Fibroblast of the aortic adventitia (primary cell): ENCODE measurements at regions not wholly inside any gene's neighbourhood (a gene's known extent, or its start where the extent isn't known, plus 50 kb on each side); places are given as distances from the start of the nearest gene placed in this dataset.

Source experiments
- DNase-seq: peaks from one replicate; pipeline ENCODE4 v3.0.0-alpha.2; 2010; ENCODE audit warnings: low read depth
- H3K4me3 ChIP-seq: 2 replicates; pipeline ENCODE4 v1.5.1; 2011; ENCODE audit warnings: low read depth, mild to moderate bottlenecking, control low read depth, low read length, moderate library complexity
- TF ChIP-seq, protein P1 (sequence below): IDR thresholded peaks from 2 replicates; pipeline ENCODE4 v1.5.1; 2011; ENCODE audit warnings: mild to moderate bottlenecking, low read length, control low read depth, inconsistent platforms; ENCODE audit not compliant: insufficient read depth

DNA sequence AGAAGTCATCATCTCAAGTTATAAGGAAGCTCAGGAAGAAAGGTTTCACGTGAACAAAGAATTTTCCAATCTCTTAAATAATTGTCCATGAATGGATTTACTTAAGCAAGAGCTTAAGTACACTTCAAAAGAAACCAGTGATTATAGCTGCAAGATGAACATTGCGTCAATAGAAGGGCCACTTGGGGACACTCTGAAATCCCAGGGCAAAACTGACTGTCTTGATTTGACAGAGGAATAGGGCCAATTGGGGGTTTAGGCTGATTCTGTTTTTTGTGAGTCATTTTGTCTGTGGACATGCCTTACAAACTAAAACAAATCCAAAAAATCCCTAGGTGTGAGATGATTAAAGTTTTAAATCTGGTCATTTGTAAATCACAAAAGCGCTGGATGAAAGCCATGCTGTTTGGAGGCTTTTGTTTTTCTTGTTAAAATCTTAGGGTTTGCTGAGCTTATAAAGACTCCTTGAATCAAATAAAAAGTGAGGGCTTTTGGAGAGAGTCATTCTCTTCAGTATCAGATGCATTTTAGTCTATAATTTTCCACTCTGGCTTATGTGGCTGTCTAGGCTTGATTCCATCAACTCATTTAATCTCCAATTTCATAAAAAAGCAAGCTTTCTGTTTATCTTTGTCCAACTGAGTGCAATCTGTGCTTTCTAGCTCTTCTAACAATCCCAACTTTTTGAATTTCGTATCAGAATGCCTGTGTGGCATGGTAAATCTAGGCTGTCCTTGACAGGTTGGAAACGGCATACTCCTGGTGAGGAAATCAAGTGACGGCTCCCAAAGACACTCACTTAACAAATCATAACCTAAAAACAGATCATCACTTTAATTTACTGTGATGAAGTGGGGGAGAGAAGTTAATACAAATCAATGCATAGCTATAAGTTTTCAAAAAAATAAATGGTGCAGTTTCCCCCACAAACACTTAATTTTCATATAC is 98.2 kb upstream of the SOX9 start:
- TF ChIP-seq, protein P1, sequence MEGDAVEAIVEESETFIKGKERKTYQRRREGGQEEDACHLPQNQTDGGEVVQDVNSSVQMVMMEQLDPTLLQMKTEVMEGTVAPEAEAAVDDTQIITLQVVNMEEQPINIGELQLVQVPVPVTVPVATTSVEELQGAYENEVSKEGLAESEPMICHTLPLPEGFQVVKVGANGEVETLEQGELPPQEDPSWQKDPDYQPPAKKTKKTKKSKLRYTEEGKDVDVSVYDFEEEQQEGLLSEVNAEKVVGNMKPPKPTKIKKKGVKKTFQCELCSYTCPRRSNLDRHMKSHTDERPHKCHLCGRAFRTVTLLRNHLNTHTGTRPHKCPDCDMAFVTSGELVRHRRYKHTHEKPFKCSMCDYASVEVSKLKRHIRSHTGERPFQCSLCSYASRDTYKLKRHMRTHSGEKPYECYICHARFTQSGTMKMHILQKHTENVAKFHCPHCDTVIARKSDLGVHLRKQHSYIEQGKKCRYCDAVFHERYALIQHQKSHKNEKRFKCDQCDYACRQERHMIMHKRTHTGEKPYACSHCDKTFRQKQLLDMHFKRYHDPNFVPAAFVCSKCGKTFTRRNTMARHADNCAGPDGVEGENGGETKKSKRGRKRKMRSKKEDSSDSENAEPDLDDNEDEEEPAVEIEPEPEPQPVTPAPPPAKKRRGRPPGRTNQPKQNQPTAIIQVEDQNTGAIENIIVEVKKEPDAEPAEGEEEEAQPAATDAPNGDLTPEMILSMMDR: no peak
- no peak overlapping the region for H3K4me3 ChIP-seq
- no peak for DNase-seq

DNA sequence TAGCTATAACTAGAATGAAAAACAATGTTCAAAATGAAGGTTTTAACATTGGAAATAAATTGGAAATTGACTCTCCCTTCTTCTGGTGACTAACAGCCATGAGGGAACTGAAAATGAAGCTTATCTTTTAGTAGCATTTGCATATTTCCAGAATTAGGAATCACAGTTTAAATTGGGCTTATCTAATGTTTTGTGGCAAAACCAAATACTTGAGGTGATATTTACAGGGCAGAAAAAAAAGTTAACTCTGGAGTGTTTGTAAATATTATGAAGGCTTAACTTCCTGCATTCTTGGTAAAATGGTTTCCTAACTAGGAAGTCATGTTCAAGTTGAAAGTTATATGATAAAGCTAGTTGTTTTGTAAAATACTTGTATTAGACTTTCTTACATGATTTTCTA is 96.4 kb upstream of the SOX9 start:
- H3K4me3 ChIP-seq: no peak overlapping the region
- no peak for DNase-seq
- TF ChIP-seq, protein P1: no peak

DNA sequence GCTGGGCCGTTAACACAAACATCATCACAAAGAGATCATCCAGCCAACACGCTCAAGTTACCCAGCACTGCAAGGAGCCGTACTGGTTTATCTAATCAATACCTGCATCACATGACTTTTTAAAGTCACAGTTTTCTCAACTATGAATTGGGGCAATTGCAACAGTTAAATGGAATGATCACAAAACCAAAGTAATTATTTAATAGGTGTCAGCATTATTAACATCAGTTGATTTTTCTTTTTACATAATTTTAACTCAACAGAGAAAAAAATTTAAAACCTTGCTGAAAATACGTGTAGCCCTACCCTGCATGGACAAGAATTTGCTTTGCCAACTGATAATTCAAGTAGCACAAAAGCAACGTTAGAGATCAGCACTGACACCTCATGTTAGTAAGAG is 95.7 kb upstream of the SOX9 start:
- no peak for DNase-seq
- H3K4me3 ChIP-seq: no peak overlapping the region
- TF ChIP-seq, protein P1: no peak

DNA sequence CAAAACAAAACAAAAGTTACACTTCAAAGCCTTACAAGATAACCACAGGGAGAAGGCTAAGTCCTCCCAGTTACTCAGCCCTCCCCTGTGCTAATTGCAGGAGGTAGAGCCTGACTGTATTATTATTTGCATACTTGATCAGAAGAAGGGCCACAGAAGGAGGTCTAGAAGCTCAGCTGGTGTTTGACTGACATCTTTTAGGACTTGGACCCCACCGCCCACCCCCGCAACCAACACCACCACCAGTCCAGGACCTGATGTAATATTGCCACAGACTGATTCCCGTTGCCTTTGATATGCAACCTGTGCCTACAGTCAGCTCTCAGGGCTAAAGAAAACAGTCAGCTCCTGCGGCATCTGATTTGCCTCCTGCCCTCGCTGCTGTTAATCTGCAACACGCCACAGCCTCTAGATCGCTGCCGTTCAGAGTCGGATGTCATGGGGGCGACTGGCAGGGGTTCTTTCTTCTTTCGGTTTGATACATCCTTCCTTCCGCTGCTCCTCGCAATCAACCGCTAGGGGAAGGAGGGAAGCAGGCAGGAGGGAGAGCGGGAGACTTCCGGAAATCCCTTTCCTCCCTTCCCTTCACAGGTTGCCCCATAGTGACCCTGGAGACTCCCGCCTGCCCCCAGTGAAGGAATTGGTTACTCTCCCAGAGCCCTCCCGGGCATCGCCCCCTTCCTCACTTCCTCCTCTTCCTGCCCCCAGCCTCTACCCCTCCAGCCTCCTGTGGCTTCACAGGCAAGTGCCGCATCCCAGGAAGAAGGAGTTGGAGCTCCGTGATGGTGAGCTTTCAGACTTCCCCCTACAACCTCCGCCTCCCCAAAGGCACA is 90.5 kb upstream of the SOX9 start:
- peak; percentile 28 for DNase-seq
- TF ChIP-seq, protein P1: peak; percentile 48
- peak overlapping the region; percentile 60 for H3K4me3 ChIP-seq

DNA sequence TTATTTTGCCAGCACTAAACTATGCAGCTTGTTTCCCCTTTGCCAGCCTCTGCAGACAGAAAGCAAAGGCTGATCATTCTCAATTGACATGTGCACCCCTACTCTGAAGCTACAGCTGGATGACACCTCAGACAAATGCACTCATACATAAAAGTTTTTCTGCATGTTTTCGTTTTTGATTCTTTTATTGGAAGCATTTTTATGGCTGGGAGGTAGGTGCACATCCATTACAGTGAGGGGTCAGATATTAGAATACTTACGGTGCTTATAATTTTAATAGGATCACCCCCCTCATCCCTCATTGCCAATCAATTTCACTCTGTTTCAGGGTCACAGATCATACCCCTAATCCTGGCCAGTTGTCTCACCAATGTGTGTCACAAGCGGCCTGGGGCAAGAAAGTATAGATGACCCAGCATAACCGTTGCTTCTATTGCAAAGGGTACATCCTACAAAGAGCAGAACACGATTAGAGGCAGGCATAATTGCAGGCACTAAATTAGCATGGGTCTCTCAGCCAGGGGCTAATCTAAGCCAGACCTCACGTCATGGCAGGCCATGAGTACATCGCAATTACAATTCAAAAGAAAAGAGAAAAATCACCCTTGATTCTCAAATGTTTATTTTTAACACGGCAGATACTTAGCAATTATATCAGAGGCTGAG is 89.5 kb upstream of the SOX9 start:
- no peak overlapping the region for H3K4me3 ChIP-seq
- DNase-seq: no peak
- TF ChIP-seq, protein P1: no peak

DNA sequence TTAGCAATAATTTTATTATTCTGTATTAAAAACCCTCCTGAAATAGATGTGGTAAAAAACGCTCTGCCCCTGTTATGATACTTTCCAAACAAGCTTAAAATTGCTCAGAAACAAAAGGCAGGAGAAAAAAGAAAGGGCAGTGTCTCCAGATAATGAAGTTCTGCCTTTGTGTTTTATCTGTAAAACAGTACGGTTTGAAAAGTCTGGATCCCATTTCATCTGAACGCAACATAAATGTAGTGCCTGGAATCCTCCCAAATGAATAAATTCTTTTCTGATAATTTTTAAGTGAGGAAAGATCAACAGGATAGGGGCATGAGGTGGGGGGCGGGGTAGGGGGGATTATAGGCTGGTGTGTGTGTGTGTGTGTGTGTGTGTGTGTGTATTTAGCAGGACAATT is 87.5 kb upstream of the SOX9 start:
- DNase-seq: no peak
- no peak overlapping the region for H3K4me3 ChIP-seq
- TF ChIP-seq, protein P1: no peak
